Erythroblast (primary cell): ENCODE measurements at regions not wholly inside any gene's neighbourhood (a gene's known extent, or its start where the extent isn't known, plus 50 kb on each side); places are given as distances from the start of the nearest gene placed in this dataset.

Experiments used
- GATA1 ChIP-seq: IDR thresholded peaks from 2 replicates; pipeline ENCODE4 v1.6.1; 2011; ENCODE audit warnings: low read depth, mild to moderate bottlenecking, control low read depth, low read length, moderate library complexity
- POLR2A ChIP-seq: IDR thresholded peaks from 2 replicates; pipeline ENCODE4 v1.6.1; 2011; ENCODE audit warnings: mild to moderate bottlenecking, low read length

DNA sequence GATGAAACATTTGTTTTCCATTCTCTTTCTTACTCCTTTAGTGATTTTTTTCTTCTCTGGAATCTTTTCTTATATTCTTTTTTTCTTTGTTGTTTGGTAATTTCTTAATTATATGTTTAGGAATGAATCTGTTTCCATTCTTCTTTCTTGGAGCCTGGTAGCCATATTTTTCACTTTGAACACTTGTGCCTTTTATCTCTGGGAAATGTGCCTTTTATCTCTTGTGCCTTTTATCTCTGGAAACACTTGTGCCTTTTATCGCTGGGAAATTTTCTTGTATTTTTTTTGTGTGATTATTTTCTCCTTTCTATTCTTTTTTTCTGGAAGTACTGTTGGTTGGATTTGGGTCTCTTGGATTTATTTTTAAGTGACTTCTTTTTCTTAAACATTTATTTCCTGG lies 118.2 kb downstream of the LEPR start:
- no peak for TF ChIP-seq POLR2A
- TF ChIP-seq GATA1 = no peak
